Muscle layer of colon (tissue), 2 donors: ENCODE measurements at regions not wholly inside any gene's neighbourhood (a gene's known extent, or its start where the extent isn't known, plus 50 kb on each side); places are given as distances from the start of the nearest gene placed in this dataset.
"Not testable (repeated sequence)": the region's sequence is repeated elsewhere in the genome, so short reads cannot be mapped to it uniquely, and the experiment has no call there.

Experiments used
- H3K27ac ChIP-seq: one replicate; pipeline ENCODE4 v1.7.0; 2013; ENCODE audit warnings: low read depth, mild to moderate bottlenecking, low read length, moderate library complexity
- H3K27me3 ChIP-seq, 2 donors: one replicate each; pipeline ENCODE4 v1.7.0; 2013; ENCODE audit warnings: low read length in 2 of 2, mild to moderate bottlenecking in 2 of 2; ENCODE audit not compliant: insufficient read depth in 2 of 2, control insufficient read depth in 1 of 2
- H3K36me3 ChIP-seq: one replicate; pipeline ENCODE4 v1.7.0; 2013; ENCODE audit warnings: mild to moderate bottlenecking, low read length; ENCODE audit not compliant: insufficient read depth
- H3K4me1 ChIP-seq: one replicate; pipeline ENCODE4 v1.7.0; 2013; ENCODE audit warnings: mild to moderate bottlenecking, low read length; ENCODE audit not compliant: insufficient read depth
- H3K4me3 ChIP-seq, 2 donors: one replicate each; pipeline ENCODE4 v1.7.0; 2013; ENCODE audit warnings: low read length in 2 of 2, low read depth in 1 of 2, mild to moderate bottlenecking in 1 of 2, moderate library complexity in 1 of 2
- H3K9ac ChIP-seq: one replicate; pipeline ENCODE4 v1.7.0; 2013; ENCODE audit warnings: low read length
- H3K9me3 ChIP-seq: one replicate; pipeline ENCODE4 v1.7.0; 2013; ENCODE audit warnings: mild to moderate bottlenecking, low read length
- donor health status: abdominal sarcoma.
- donor health status: Adenocarcinoma of cecum.

DNA sequence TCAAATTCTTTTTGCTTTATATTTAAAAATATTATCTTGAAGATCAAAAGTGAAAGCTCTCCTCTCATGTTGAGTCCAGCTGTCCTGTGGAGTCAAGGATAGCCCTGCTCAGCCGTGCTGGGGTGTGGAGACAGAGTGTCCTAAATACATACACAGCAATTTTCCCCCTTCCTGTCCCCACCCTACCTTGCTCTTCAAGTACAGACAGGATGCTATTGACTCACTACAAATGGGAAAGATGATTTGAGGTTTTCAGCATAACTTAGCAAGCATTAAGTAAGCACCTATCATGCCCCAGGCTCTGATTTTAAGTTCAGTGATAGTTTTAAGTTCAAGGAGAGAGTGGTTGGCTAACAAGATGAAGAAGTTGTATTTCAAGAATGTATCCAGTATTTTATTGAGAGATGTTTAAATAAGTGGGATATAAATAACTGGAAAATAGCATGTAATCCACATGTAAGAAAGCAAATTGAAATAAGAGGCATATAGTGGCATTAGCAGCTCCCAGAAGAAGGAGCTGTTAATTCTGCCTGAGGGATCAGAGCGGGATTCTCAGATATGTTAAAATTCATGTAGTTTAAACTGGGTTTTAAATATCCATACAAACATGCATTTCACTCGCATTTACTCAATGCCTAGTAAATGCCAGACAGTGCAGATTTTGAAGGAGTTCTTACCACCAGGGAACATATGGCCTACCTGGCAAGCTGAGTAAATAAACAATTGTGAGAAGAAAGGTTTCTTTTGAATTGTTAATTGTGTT is 183.5 kb upstream of the ANKFN1 start:
- H3K27ac ChIP-seq, result no peak overlapping the region
- H3K4me1 ChIP-seq, result no peaks in the 10 kb centered on the region
- no peaks in the 10 kb centered on the region for H3K9me3 ChIP-seq
- no peak overlapping the region for H3K4me3 ChIP-seq
- H3K36me3 ChIP-seq, result no peaks in the 10 kb centered on the region
- H3K9ac ChIP-seq, result no peak overlapping the region
- no peaks in the 10 kb centered on the region for H3K27me3 ChIP-seq

DNA sequence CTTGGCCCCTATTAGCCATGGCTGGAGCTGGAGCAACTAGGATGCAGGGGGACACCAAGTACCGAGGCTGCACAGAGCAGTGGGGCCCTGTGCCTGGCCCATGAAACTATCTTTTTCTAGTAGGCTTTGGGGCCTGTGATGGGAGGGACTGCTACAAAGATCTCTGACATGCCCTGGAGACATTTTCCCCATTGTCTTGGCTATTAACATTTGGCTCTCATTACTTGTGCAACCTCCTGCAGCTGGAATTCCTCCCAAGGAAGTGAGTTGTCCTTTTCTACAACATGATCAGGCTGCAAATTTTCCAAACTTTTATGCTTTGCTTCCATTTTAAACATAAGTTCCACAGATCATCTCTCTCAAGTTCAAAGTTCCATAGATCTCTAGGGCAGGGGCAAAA is 174.7 kb upstream of the ANKFN1 start:
- Histone ChIP-seq H3K9ac (no peak overlapping the region), H3K36me3 (no peaks in the 10 kb centered on the region), H3K27me3 (no peaks in the 10 kb centered on the region), H3K4me3 (no peak overlapping the region), H3K9me3 (no peaks in the 10 kb centered on the region), H3K27ac (no peak overlapping the region), H3K4me1 (no peaks in the 10 kb centered on the region)

DNA sequence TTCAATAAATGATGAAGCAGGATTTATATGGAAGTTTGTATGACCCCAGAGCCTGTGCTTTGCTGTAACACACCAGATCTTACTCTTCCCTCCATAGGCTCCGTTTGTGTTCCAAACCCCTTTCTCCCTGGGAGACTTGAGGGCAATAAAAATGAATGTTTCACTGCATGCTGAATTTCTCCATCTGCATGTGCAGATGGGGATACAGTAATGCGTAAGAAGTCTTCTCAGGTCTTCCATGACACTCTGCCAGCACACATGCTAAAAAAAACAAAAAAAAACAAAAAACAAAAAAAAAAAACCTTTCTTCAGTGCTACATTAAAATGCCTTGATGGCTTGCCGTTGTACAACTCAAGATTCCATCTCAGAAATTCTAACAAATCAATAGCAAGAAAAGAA is 170.2 kb upstream of the ANKFN1 start:
- no peak overlapping the region for H3K27ac ChIP-seq

GRCh38 chr17:55986817-55987216 is 166.5 kb upstream of the ANKFN1 start:
- Histone ChIP-seq H3K36me3 (no peaks in the 10 kb centered on the region), H3K4me3 (no peak overlapping the region), H3K9me3 (no peaks in the 10 kb centered on the region), H3K9ac (no peak overlapping the region), H3K27ac (no peak overlapping the region), H3K4me1 (no peaks in the 10 kb centered on the region), H3K27me3 (no peaks in the 10 kb centered on the region)

More for the DNA sequence above, 170.2 kb upstream of the ANKFN1 start:
- Histone ChIP-seq H3K27me3 (no peaks in the 10 kb centered on the region), H3K9me3 (no peaks in the 10 kb centered on the region), H3K4me1 (no peaks in the 10 kb centered on the region), H3K9ac (no peak overlapping the region), H3K36me3 (no peaks in the 10 kb centered on the region), H3K4me3 (no peak overlapping the region)

DNA sequence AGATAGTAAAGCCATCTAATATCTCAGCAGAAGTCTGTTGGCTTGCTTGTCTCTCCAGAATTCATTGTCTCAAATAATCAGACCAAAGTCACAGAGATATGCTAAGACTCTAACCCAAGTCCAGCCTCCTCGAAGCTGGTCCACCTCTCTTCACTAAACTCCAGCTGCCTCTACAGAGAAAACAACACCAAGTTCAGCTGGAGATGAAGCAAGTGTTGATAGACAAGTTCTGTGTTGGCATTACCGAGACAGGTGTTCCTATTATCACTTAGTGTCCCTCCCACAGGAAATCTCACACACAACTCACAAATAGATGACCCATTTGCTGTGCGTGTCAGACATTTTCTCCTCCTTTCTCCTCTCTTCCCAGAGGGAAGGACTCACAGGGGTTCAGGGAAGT is 164.4 kb upstream of the ANKFN1 start:
- Histone ChIP-seq H3K4me3 (no peak overlapping the region), H3K9me3 (no peaks in the 10 kb centered on the region), H3K4me1 (no peaks in the 10 kb centered on the region), H3K27ac (no peak overlapping the region), H3K27me3 (no peaks in the 10 kb centered on the region), H3K9ac (no peak overlapping the region), H3K36me3 (no peaks in the 10 kb centered on the region)

GRCh38 chr17:55990332-55991006 is 162.8 kb upstream of the ANKFN1 start:
- Histone ChIP-seq H3K27me3 (no peaks in the 10 kb centered on the region), H3K4me1 (no peaks in the 10 kb centered on the region), H3K4me3 (no peak overlapping the region), H3K9ac (no peak overlapping the region), H3K36me3 (no peaks in the 10 kb centered on the region), H3K9me3 (no peaks in the 10 kb centered on the region), H3K27ac (no peak overlapping the region)

- no peaks in the 10 kb centered on the region for H3K36me3 ChIP-seq
Observed at GRCh38 chr17:55996826-55997225, 156.4 kb upstream of the ANKFN1 start.

GRCh38 chr17:56000411-56000810 is 152.9 kb upstream of the ANKFN1 start:
- Histone ChIP-seq H3K4me3 (no peak overlapping the region), H3K9ac (no peak overlapping the region), H3K27ac (no peak overlapping the region), H3K4me1 (no peaks in the 10 kb centered on the region), H3K27me3 (no peaks in the 10 kb centered on the region), H3K9me3 (no peaks in the 10 kb centered on the region), H3K36me3 (no peaks in the 10 kb centered on the region)

More at GRCh38 chr17:55996826-55997225, 156.4 kb upstream of the ANKFN1 start:
- no peaks in the 10 kb centered on the region for H3K27me3 ChIP-seq
- no peak overlapping the region for H3K9ac ChIP-seq
- H3K9me3 ChIP-seq, result no peaks in the 10 kb centered on the region
- H3K27ac ChIP-seq, result no peak overlapping the region
- no peaks in the 10 kb centered on the region for H3K4me1 ChIP-seq
- H3K4me3 ChIP-seq, result no peak overlapping the region

DNA sequence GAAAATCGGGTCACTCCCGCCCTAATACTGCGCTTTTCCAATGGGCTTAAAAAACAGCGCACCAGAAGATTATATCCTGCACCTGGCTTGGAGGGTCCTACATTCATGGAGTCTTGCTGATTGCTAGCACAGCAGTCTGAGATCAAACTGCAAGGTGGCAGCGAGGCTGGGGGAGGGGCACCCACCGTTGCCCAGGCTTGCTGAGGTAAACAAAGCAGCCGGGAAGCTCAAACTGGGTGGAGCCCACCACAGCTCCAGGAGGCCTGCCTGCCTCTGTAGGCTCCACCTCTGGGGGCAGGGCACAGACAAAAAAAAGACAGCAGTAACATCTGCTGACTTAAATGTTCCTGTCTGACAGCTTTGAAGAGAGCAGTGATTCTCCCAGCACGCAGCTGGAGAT is 150.6 kb upstream of the ANKFN1 start:
- H3K27ac ChIP-seq, H3K4me1 ChIP-seq, H3K9me3 ChIP-seq, H3K4me3 ChIP-seq, H3K27me3 ChIP-seq, H3K36me3 ChIP-seq, H3K9ac ChIP-seq: not testable (repeated sequence)

- Histone ChIP-seq H3K36me3 (no peaks in the 10 kb centered on the region), H3K27me3 (no peaks in the 10 kb centered on the region), H3K4me3 (no peak overlapping the region), H3K27ac (no peak overlapping the region), H3K4me1 (no peaks in the 10 kb centered on the region), H3K9me3 (no peaks in the 10 kb centered on the region), H3K9ac (no peak overlapping the region)
Observed at GRCh38 chr17:56009795-56010651, 143.3 kb upstream of the ANKFN1 start.

DNA sequence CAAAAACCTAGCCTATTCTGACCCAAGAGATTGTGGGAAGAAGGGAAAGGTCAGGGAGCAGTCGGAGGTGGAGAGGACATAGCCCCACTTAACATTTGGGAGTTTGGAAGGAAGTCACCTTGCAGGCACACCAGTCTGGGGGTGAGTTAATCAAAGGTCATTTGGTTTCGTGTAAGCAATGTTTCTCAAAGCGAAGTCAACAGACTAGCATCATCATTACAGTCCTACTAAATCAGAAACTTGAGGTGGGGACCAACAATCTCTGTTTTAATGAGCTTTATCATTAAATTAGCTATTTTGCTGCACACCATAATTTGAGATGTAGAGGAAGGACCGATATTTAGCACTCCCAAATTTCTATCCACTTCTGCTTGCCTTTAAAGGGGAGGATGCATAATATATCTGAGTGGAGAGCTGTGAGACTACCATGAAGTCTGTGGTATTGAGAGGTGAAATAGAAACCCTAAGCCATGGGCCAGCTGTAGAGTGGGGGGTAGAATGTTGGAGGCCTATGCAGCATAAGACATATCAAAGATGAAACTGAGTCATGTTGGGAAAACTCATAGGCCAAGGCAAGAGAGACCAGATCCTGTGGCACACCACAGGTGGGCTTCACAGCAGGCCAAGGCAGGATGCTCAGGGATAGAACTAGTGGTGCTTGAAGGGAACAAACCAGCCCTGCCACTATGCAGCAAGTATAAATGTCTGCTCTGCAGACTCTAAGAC is 141.7 kb upstream of the ANKFN1 start:
- H3K27ac ChIP-seq, result no peak overlapping the region
- no peaks in the 10 kb centered on the region for H3K27me3 ChIP-seq
- no peaks in the 10 kb centered on the region for H3K4me1 ChIP-seq
- no peak overlapping the region for H3K9ac ChIP-seq
- H3K4me3 ChIP-seq, result no peak overlapping the region
- H3K9me3 ChIP-seq, result no peaks in the 10 kb centered on the region
- H3K36me3 ChIP-seq, result no peaks in the 10 kb centered on the region
